NCI-H748 (cell line): ENCODE measurements at regions not wholly inside any gene's neighbourhood (a gene's known extent, or its start where the extent isn't known, plus 50 kb on each side); places are given as distances from the start of the nearest gene placed in this dataset.
"Not testable (repeated sequence)": the region's sequence is repeated elsewhere in the genome, so short reads cannot be mapped to it uniquely, and the experiment has no call there.

ENCODE experiments used
- DNase-seq: peaks from one replicate; lab custom pipeline; 2025; ENCODE audit not compliant: unreplicated experiment; lab: John Stamatoyannopoulos, UW

DNA sequence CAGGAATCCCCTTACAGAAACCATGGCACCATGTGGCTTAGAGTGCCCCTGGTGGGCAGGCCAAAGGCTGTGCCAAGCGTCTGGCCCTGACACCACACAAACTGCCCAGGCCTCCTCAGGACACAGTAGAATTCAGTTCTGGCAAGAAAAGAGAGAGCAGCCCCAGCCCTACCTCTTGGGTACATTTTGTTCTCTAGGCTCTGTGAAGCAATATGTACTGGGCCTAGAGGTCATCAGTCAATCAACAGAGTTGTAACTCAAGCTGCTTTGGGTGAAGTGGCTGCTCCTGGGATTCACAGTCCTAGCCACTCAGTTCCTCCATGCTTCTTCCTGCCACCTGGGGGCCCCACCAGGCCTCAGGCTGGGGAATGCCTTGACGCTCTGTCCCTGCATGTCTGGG lies 158.1 kb upstream of the MAMLD1 start:
- DNase-seq, result no peak

DNA sequence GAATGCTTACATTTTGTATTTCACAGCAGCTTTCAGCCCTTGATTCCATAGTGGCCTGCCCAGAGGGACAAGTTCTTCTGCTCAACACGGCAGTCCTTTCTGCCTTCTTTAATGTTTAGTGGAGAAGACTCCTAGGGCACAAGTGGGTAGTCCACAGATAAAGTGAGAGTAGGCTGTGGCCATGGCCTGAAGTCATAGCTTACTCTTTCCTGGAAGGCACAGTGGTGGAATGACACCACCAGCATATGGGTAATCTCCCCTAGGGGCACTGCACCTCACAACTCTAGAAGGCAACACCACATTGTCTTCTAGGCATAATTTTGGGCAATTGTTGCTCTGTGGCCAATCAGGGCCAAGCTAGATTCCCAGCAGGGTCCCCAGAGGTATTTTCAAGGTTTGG lies 155.4 kb upstream of the MAMLD1 start:
- DNase-seq, result no peak

DNA sequence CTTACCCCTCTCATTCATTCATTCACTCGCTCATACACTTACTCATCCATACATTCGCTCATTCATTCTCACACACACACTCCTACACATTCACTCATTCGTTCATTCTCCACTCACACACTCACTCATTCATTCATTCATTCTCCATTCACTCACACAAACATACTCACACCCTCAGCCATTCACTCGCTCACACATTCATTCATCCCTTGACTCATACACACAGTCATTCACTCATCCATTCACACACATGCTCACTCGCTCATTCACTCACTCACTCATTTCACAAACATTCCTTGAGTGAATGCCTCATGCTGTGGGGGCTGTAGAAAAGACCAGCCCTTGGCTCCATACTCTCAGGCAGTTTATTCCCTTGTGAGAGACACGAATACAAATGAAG lies 151.1 kb upstream of the MAMLD1 start:
- no peak for DNase-seq

- DNase-seq, result no peak
Observed at GRCh38 chrX:150212672-150213480, 150.2 kb upstream of the MAMLD1 start.

- no peak for DNase-seq
Observed at GRCh38 chrX:150213481-150214030, 149.6 kb upstream of the MAMLD1 start.

DNA sequence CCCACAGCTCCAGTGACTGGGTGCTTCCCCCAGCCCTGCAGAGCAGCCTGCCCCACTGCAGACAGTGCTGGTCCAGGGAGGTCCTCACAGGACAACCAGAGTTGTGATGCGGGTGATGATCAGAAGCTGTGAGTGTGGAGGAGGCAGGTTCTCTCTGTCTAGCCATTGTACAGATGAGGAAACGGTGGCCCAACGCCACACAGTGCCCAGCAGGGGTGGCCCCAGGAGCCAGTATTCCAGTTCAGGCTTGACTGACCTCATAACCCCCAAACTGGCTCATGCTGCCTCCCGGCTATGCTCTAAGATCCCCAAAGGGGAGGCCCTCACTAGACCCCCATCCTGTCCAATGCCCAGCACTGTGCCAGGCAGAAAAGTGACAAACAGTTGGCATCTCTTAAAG lies 147.1 kb upstream of the MAMLD1 start:
- not testable (repeated sequence) for DNase-seq

- DNase-seq, result no peak
Observed at GRCh38 chrX:150216716-150217115, 146.4 kb upstream of the MAMLD1 start.

DNA sequence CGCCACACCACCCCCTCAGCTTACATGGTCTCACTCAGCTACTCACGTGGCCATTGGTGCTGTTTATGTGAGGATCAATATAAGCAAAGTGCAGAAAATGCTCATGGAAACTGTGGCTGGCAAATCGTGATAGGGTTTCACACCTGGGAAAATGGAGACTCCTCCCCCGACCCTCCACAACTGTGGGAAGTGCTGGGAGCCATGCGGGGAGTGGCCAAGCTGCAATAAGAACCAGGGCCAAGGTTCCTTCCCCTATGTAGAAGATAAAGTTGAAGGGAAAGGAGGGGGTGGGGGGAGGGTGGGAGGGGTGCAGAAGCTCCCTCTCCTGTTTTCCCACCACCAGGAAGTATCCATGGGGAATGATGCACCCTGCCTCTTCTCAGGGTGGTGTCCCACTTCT lies 145.5 kb upstream of the MAMLD1 start:
- DNase-seq, result no peak

- no peak for DNase-seq
Observed at GRCh38 chrX:150219374-150220185, 143.5 kb upstream of the MAMLD1 start.

GRCh38 chrX:150223176-150224015 lies 139.7 kb upstream of the MAMLD1 start:
- DNase-seq, result no peak

DNA sequence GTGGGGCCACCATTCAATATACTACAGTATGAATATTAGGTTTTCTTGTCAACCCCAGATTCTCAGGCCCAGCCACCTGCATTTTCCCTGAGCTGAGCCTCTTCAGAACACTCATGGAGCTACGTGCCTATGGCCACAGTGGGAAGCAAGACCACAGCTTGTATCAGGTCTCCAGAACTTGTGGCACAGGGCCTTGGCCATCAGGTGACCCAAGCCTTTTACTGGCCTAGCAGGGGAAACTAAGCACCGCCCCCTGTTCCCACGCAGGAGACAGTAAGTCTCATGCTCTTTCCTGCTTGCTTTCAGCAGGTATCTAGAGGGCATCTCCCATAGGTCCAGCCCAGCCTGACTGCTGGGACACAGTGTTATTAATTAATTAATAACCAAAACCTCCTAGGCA lies 138.4 kb upstream of the MAMLD1 start:
- no peak for DNase-seq

DNA sequence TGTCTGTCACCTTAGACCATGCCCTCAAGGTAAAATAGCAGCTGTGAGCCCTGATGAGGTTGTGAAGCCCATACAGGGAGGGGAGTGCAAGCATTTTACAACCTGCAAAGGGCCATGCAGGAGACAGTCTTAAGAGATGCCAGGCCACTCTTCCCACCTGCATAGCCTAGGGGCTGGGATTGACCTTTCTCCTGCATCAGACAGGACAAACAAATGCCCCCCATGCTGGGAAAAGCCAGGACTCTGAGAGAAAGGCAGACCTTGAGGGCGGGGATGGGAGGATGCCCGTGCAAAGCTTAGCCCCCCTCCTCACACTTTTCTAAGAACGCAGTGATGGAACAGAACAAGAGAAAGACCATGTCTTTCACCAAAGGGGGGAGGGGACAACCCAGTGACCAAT lies 137.9 kb upstream of the MAMLD1 start:
- DNase-seq, result no peak

DNA sequence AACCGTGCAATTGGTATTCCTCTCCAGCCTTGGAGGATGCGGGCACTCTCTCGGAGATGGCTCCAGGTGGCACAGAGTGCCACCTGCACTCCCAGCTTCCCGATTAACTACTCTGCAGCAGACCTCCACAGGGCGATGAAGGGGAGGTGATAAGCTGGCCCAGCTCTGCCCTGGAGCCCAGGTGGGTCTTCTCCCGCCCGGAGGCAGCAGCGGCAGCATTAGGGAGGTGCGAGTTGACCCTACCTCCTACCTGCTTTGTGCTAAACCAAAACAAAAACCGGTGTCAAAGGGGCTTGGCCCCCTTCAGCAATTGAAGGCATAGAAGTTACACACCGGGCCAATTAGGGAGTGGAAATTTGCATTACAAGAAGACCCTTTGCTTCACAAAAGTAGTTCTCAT lies 137.4 kb upstream of the MAMLD1 start:
- no peak for DNase-seq

DNA sequence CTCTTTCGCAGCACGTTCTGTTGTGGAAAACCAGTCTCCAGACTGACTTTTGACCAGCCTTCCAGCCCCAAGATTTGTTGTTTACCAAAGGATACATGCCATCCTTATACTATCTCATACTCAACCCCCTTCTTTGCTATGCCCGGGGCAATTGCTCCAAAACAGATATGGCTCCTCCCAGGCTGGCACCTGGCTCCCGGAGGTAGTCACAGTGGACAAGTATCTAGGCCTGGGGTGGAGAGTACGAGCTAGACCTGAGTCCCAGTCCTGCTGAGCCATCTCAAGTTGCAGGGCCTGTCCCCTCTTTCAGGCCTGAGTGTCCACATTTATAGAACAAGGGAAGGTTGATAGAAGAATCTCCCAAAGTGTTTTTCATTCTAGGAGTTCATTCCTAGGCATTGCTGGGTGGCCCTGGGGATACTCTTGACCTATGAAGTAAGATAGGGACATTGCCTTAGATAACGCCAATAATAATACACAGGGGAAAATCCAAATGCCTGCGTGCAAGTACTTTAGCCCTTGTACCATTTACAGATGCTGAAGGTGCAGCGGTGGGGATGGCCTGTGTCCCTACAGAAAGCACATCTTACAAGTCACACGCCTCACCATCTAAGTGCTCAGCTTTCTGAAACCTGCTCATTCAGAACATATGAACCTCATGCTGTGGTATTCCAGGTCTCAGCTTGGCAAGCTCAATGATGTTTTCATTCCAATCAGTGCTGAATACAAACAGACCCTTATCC lies 136.7 kb upstream of the MAMLD1 start:
- no peak for DNase-seq

GRCh38 chrX:150227321-150227860 lies 135.7 kb upstream of the MAMLD1 start:
- no peak for DNase-seq

GRCh38 chrX:150227873-150228410 lies 135.2 kb upstream of the MAMLD1 start:
- DNase-seq, result no peak

GRCh38 chrX:150228431-150228830 lies 134.7 kb upstream of the MAMLD1 start:
- DNase-seq, result no peak

- no peak for DNase-seq
Observed at GRCh38 chrX:150229030-150229429, 134.1 kb upstream of the MAMLD1 start.

DNA sequence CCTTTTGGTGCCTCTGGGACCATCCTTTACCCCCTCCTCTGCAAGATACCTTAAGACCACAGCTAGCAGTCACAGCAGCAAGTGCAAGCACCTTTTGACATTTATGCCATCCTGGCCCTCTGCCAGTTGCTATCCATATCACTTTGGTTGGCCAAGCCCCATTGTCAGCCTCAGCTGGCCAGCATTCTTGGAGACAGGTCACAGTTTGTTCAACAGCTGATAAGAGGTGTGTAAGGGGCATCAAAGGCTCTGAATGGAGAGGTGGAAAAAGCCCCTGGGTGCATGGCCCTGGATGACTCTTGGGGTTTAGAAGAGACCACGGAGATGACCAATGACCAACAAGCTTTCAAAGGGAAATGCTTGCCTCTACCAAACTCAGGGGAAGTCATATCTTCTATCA lies 133.6 kb upstream of the MAMLD1 start:
- DNase-seq, result no peak

- not testable (repeated sequence) for DNase-seq
Observed at GRCh38 chrX:150230952-150231351, 132.2 kb upstream of the MAMLD1 start.
